Activated CD8-positive, alpha-beta memory T cell treated with anti-CD3 and anti-CD28 coated beads, Interleukin-2, amount 50 U/mL, for 48 hours (primary cell): ENCODE measurements at regions not wholly inside any gene's neighbourhood (a gene's known extent, or its start where the extent isn't known, plus 50 kb on each side); places are given as distances from the start of the nearest gene placed in this dataset.
"Not testable (repeated sequence)": the region's sequence is repeated elsewhere in the genome, so short reads cannot be mapped to it uniquely, and the experiment has no call there.

Experiments
- DNase-seq: peaks from one replicate; pipeline ENCODE4 v3.0.0-alpha.2; 2020

- no peak for DNase-seq
Measured at GRCh38 chr7:1300636-1301035, 68.0 kb downstream of the UNCX start.

- no peak for DNase-seq
Measured at GRCh38 chr7:1301054-1301881, 68.6 kb downstream of the UNCX start.

GRCh38 chr7:1301882-1302251 lies 69.2 kb downstream of the UNCX start:
- DNase-seq = no peak

GRCh38 chr7:1302936-1303335 lies 70.3 kb downstream of the UNCX start:
- no peak for DNase-seq

- not testable (repeated sequence) for DNase-seq
Measured at GRCh38 chr7:1304011-1304410, 71.3 kb downstream of the UNCX start.

GRCh38 chr7:1305873-1306272 lies 73.2 kb downstream of the UNCX start:
- DNase-seq = no peak

- DNase-seq = no peak
Measured at GRCh38 chr7:1307828-1308227, 75.2 kb downstream of the UNCX start.

GRCh38 chr7:1309290-1309689 lies 76.6 kb downstream of the UNCX start:
- no peak for DNase-seq

- DNase-seq = no peak
Measured at GRCh38 chr7:1309996-1310395, 77.3 kb downstream of the UNCX start.

GRCh38 chr7:1310936-1311335 lies 78.3 kb downstream of the UNCX start:
- no peak for DNase-seq

GRCh38 chr7:1311406-1312135 lies 78.9 kb downstream of the UNCX start:
- no peak for DNase-seq

GRCh38 chr7:1312136-1313070 lies 79.7 kb downstream of the UNCX start:
- DNase-seq = no peak

- DNase-seq = no peak
Measured at GRCh38 chr7:1313613-1314012, 80.9 kb downstream of the UNCX start.

- DNase-seq = no peak
Measured at GRCh38 chr7:1314021-1314907, 81.6 kb downstream of the UNCX start.

- DNase-seq = no peak
Measured at GRCh38 chr7:1314908-1315450, 82.3 kb downstream of the UNCX start.

- DNase-seq = no peak
Measured at GRCh38 chr7:1316086-1316485, 83.4 kb downstream of the UNCX start.

- DNase-seq = no peak
Measured at GRCh38 chr7:1317646-1318045, 85.0 kb downstream of the UNCX start.

- DNase-seq = no peak
Measured at GRCh38 chr7:1318051-1318450, 85.4 kb downstream of the UNCX start.

GRCh38 chr7:1318661-1319060 lies 86.0 kb downstream of the UNCX start:
- no peak for DNase-seq

- DNase-seq = no peak
Measured at GRCh38 chr7:1320616-1321240, 88.1 kb downstream of the UNCX start.
